Spleen (tissue), 7 donors: ENCODE measurements at regions not wholly inside any gene's neighbourhood (a gene's known extent, or its start where the extent isn't known, plus 50 kb on each side); places are given as distances from the start of the nearest gene placed in this dataset.

Experiments
- POLR2A ChIP-seq, 3 donors: fragments of 450-650 bp; IDR thresholded peaks; one replicate each; pipeline ENCODE4 v1.5.1; 2017; ENCODE audit warnings: antibody characterized with exemption in 3 of 3, mild to moderate bottlenecking in 1 of 3
- TF ChIP-seq, protein P1 (sequence below), 11 experiments: fragments of 200-600 bp in 7 of 11; fragments of 450-650 bp in 4 of 11; sonication (generic) in 4 of 11; IDR thresholded peaks in 8 of 11; conservative IDR thresholded peaks in 3 of 11; 1 replicate in 7 of 11; 2 replicates in 4 of 11; pipeline versions ENCODE4 v1.4.0 to v1.8.0; 2016 to 2021; ENCODE audit warnings: antibody characterized with exemption in 11 of 11, inconsistent platforms in 4 of 11, mild to moderate bottlenecking in 1 of 11
- donor health status: DM: no; HTN: no; CAD: no; lungs with moderate emphysema.
- donor health status: DM: no; HTN: no; CAD: no.
- donor health status: DM: no; HTN: no; CAD: no.

DNA sequence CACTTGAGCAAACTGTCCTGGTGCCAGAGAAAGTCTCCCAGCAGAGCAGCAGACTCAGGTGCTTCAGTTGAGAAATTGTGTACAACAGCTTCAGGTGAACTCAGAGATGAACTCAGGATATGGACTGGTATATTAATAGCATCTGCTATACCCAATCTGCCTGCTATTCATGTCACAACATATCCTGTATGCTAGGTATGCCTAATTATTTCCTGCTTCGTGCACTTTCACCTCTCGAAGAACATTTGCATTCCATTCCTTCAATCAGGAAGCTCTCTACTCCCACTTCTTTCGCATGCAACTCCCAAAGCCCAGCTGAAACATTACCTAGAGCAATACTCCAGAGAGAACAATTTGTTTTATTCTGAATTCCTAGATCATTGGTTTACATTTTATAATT, 207.7 kb downstream of the KCNA4 start:
- TF ChIP-seq, protein P1, sequence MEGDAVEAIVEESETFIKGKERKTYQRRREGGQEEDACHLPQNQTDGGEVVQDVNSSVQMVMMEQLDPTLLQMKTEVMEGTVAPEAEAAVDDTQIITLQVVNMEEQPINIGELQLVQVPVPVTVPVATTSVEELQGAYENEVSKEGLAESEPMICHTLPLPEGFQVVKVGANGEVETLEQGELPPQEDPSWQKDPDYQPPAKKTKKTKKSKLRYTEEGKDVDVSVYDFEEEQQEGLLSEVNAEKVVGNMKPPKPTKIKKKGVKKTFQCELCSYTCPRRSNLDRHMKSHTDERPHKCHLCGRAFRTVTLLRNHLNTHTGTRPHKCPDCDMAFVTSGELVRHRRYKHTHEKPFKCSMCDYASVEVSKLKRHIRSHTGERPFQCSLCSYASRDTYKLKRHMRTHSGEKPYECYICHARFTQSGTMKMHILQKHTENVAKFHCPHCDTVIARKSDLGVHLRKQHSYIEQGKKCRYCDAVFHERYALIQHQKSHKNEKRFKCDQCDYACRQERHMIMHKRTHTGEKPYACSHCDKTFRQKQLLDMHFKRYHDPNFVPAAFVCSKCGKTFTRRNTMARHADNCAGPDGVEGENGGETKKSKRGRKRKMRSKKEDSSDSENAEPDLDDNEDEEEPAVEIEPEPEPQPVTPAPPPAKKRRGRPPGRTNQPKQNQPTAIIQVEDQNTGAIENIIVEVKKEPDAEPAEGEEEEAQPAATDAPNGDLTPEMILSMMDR (IDR thresholded peaks at IDR 0.05 in 8 of 11, conservative IDR thresholded peaks at IDR 0.05 in 3 of 11), result no peak
- TF ChIP-seq POLR2A (IDR thresholded peaks at IDR 0.05), result no peak
